ENCODE measurements at regions not wholly inside any gene's neighbourhood (a gene's known extent, or its start where the extent isn't known, plus 50 kb on each side); places are given as distances from the start of the nearest gene placed in this dataset.
A peak's percentile ranks its signal among the peaks of the same experiment; 100 is the strongest.

DNA sequence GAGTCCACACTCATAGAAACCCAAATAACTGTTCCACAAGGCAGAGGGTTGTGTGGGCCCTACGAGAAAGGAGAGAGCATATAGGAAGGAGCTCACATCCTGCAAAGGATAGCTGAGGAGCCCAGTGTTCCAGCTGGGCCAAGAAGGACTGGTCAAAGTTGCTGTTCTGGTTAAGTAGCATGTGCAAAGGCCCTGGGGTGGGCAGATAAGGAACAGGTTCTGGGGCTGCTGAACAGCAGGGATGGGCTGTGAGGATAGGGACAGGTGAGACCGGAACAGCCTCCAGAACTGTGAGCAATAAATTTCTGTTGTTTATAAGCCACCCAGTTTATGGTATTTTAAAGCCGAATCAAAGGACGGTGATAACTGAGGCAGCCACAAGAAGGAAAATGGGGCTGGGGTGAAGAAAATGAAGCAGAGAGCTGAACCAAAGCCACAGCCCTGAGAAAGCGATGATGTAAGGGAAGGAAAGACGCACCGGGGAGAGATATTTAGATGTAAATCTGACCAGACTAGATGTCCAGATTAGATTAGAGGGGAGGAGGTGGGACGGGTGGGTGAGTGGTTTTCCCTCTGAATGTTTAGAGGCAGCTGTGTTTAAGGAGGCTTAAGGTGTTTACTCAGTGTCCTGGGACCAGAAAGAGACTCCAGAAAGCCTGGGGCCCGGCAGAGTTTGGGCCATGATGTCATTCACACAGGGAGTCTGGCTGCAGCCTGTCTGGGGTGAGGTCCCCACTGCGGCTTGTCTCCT, 180.8 kb upstream of the BCOR start:
- no peak for DNase-seq (ENCODE audit: low spot score)

DNA sequence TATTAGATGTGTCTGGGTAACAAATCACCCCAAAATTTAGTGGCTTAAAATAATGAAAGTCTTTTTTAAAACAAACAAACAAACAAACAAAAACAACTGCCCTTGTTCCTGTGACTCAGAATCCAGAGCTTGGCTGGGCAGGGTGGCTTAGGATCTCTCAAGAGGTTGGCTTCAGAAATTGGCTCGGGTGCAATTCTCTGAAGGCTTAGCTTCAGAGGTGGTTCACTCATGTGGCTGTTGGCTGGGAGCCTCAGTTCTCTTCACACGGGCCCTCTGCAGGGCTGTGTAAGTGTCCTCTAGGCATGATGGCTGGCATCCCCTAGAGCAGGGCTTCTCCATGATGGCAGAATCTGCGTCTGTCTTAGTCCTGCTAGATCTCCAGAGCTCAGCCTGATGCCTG, 179.9 kb upstream of the BCOR start:
- DNase-seq (ENCODE audit: low spot score): no peak

DNA sequence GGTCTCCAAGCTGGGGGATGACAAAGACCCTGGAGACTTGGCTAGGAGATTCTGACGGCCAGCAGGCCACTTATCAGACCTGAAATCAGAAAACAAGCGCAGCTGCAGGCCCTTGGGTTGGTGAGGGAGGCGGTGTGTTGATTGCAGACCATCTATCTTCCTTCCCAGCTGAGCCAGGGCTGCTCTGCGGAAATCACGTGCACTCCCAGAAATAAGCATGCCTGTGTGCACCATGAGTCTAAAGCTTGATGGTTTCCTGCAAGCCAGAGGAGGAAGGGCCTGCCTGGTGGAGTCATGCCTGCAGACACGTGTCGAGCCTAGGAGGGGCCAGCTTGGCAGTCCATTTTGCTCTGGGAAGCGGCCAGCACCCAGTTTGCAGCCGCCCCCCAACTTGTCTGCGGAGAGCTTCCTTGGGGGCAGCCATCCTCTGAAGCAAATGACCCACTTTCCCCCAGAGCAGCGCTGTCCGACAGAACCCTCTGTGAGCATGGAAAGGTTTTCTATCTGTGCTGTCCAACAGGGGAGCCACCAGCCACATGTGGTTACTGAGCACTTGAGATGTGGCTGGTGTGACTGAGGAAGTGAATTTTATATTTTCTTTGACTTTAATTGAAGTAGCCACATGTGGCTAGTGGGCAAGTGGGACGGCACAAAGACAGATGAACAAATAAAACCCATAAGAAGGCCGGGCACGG, 175.7 kb upstream of the BCOR start:
- no peak for DNase-seq (ENCODE audit: low spot score)

DNA sequence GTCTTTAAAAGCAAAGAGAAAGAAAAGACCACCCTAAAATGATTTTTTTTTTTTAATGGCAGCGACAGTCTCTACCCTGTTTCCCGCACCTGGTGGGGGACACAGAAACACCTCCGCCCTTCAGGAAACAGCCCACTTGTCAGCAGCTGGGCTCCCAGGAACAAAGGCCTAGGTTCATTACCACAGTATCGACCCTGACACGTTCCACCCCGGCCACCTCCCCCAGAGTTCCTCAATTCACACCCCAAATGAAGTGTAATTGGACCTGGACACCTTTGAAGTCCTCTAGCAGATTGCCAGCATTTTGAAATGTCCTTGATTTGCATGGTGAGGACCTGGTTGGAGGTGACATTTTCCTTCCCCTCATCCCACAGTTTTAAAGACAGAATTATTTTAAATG, 175.0 kb upstream of the BCOR start:
- DNase-seq (ENCODE audit: low spot score): no peak

DNA sequence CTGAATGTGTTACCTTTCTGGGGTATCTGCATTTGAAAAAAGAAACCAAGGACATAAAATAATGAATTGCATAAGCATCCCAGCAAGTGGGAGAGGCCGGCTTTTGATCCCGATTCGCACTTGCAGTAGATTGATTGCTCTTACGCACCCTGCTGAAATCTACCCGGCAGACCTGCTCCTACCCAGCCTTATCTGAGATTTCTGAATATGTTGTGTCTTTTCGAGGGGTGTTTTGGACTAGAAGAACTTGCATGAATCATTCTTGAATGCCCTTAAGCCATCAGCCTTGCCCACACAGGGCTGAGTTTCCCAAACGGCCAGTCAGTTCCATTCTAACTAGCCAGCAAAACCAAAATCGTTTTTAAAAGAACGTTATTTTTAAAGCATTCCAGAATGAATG, 174.4 kb upstream of the BCOR start:
- no peak for DNase-seq (ENCODE audit: low spot score)

DNA sequence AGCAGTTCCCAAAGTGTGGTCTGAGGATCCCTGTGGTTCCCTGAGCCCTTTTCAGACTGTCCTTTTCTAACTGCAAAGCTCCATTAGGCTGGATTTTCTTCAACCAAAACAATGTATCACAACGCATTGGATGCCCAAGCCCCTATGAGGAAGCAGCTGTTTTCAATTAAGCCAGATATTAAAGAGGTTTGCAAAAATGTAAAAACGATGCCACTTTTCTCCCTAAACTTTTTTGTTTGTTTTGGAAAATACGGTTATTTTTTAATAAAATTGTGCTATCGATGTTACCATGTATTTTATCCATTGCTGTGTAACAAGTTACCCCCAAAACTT, 170.4 kb upstream of the BCOR start:
- no peak for DNase-seq (ENCODE audit: low spot score)

DNA sequence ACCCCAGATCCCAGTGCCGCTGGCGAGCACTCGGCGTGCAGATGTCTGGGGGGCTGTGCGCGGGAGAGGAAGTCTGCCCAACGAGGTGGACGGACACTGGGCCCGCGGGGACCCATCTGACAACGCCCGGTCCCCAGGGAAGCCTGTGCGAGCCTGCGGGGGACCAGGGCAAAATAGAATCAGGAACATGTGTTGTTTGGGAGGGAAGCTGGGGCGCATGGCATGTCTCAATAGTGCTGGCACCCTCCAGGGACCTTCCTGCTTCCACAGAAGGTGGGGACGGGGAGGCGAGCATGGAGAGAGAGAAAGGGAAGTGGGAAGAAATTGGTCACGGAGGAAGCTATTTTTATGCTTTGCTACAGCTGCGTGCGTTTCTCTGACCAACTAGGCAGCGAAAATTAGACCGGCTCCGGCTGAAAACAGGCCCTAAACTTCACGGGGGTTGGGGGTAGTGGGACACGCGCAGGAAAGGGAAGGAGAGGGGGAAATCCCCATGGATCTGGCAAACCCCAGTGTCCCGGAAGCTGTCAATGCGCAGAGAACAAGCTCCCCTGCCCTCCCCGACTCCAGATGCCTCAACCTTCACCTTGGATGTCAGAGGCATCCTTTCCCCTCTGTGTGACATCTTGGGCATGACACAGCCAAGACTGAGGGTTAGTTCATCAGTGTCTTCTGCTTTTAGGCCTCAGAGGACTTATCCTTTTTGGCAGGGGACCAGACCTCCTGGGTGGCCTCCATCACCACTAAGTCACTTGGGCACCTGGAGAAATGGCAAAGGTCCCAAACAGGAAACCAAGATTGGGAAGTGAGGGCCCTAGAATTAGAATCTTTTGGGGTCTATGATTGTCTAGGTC, 169.8 kb upstream of the BCOR start:
- DNase-seq (ENCODE audit: low spot score): no peak

DNA sequence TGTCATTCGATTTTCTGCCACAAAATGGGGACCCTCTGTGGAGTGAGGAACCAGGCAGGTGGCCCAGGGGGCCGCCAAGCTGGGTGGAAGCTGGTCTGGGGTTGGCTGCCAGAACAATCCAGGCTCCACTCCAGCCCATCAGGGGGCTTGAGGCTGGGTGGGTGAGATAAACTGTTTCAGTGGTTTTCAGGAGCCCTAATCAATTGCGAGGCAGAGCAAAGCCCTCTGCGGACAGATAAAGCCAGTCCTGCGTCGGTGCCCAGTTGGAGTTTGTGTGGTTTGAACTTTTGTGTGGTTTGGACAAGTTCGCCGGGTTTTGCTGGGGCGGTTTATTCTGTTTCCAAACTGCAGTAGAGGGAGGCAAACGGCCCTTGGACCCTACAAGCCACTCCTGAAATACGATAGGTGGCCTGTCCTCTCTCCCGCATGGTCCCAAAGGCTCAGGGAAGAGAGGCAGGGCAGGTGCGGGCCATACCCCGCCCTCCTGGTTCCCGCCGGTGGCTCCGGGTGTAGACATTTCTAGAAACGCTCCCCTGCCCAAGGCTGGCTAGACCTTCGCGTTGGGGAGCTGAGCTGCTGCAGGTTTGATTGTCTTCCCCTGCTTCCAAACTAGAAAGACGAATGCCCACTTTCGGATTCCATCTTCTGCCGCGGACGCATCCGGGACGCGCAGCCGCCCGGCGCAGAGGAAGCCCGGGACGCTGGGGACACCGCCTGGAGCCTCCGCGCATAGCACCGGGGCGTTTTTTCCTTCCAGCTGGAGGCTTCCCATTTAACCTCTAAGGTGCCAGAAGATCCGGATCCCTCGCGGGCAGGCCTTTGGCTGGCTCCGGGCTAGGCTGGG, 169.0 kb upstream of the BCOR start:
- peak; percentile 87 for DNase-seq (ENCODE audit: low spot score)

DNA sequence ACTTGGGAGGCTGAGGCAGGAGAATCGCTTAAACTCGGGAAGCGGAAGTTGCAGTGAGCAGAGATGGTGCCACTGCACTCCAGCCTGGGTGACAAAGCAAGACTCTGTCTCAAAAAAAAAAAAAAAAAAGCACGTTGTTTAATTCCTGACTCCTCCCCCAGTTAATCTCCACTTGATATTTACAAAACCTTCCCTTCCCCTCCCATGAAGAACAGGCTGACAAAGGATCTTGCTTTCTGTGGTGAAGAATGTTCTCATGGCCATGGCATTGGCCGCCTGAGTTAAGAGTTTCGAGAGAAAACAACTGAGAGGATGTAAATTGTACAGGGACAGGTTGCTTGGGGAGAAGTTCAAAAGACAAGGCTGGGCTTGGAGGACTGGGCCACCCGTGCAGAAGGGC, 168.2 kb upstream of the BCOR start:
- no peak for DNase-seq (ENCODE audit: low spot score)

DNA sequence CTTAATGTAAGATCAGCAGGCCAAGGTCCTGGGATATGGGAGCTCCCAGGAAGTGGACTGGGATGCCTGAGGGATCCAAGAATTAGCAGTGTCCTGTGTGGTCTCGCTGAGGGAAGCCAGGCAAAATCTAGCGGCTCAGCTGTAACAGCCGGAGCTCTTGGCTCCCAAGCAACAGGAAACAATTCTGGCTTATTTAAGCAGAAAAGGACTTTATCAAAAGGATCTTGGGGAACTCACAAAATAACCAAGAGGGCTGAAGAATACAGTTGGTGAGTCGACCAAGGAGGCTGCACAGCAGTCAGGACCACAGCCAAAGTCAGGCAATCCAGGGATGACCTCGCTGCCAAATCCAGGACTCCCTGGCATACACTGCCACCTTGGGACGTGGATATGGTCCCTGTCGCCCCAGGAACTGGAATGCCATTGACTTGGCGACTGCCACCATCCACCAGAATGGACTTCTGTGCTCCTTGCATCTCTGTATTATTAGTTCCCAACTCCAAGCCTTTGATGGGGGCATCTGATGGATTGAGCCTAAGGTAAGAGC, 165.3 kb upstream of the BCOR start:
- no peak for DNase-seq (ENCODE audit: low spot score)

DNA sequence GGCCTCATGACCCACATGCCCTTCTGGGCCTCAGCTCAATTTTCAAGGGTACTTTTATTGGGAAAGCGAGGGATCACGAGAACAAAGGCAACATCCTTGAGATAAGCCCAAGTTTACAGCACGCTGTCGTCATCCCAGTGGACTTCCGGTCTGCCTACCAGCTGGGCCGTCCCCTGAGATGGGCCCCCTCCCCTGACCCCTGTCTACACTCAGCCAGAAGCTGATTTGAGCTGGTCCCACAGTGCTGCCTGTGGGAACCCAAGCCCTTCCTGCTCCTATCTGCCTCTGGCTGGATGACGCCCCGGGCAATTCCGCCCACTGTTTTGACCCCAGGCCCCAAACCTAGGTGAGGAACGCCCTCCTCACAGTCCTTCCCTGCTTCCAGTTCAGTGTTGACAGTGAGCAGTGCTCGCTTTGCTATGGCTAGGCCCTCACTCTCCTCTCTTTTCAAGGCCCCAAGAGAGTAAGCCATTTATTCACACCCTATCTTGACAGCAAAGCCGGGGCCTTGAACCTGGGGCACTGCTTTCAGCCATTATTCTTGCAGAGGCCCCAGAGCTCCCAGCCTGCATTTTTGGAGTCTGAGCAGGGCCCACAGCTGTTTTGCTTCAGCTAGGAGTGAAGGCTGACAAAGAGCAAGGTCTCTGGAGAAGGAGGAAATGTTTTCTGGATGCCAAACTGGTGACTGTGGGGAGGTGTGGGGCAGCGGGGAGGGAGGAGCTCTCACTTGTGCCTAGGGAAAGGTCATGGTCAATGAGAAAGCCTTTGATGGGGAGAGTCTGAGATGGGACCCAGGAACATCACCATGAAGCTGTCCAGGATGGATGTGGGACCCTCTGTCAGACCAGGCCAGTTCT, 164.6 kb upstream of the BCOR start:
- DNase-seq (ENCODE audit: low spot score): no peak

DNA sequence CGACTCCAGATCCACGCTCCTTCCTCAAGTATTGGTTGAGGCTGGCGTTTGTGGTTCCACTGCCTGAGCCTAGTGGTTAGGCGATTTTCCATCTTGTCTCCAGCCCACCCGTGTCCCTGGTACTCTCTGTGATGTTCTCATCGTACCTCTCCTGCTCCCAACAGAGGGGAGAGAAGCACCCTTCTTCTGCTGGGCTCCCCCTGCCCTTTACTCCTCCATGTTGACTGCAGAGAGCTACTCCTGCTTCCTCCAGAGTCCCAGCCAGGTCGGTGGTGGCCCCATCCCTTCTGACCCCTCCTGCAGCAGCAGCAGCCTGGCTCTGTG, 164.0 kb upstream of the BCOR start:
- DNase-seq (ENCODE audit: low spot score): no peak

DNA sequence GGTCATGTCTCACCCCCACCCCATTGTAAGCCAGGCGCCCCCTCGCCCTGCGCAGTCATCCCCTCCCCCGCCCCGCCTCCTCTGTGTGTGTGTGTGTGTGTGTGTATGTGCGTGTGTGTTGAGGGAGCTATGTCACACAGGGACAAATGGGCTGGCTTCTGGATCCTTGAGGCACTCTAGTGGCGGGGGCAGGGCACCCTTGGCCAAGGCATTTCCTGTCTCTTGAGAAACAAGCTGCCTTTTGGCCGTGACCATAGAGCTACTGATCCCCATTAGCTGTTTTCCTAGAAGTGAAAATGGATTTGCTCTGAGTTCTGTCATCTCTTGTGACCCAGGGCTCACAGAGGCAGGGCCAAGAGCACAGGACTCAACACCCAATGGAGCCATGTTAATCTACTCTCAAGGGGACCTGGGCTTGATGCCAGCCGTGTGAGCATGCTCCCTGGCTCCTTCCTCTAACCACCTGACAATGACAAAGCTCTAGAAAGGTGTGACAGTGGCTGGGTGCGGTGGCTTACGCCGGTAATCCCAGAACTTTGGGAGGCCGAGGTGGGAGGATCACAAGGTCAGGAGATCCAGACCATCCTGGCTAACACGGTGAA, 162.5 kb upstream of the BCOR start:
- DNase-seq (ENCODE audit: low spot score): no peak

DNA sequence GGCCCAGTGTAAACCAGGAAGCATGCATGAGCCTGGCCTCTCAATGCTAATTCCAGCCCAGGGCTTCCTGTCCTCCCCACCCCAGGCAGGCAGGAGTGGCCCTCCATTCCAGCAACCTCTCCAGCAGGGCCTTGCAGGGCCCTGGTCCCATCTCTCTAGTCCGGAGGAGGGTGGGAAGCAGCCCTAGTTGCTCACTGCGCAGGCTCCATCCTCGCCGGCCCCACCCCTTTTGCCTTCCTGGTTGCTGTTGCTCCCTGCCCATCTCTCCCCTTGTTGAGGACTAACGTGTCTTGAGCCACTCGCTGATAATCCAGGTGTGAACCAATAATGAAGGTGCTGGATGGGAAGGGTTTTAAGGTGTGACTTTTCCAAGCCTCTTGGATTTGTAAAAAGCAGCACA, 161.2 kb upstream of the BCOR start:
- no peak for DNase-seq (ENCODE audit: low spot score)

DNA sequence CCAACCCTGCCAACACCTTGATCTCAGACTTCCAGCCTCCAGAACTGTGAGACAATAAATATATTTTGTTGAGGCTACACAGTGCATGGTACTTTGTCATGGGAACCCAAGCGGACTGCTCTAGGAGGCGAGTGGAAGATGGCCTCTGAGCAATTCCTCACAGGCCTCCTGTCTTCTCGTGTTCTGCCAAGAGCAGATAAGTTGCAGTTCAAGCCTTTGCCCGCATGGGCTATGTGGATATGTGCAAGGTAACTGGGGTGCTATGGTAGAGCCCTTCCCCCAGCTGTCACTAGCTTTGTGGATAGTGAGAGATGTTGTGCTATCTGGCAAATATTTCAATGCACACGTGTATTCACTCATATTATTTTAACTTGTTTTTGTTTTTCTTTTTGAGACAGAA, 156.0 kb upstream of the BCOR start:
- DNase-seq (ENCODE audit: low spot score): no peak

DNA sequence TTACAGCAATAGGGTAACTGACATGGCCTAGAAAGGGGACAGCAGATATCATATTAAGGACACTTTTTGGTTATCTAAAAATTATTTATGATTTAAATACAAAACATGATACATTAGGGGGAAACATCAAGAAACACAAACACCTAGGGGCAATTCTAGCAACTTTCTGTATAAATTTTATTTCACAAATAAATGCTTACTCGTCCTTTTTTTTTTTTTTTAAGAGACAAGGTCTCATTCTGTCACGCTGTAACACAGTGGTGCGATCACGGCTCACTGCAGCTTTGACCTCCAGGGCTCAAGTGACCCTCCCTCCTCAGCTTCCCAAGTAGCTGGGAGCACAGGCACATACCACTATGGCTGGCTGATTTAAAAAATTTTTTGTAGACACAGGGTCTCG, 151.8 kb upstream of the BCOR start:
- DNase-seq (ENCODE audit: low spot score): no peak

DNA sequence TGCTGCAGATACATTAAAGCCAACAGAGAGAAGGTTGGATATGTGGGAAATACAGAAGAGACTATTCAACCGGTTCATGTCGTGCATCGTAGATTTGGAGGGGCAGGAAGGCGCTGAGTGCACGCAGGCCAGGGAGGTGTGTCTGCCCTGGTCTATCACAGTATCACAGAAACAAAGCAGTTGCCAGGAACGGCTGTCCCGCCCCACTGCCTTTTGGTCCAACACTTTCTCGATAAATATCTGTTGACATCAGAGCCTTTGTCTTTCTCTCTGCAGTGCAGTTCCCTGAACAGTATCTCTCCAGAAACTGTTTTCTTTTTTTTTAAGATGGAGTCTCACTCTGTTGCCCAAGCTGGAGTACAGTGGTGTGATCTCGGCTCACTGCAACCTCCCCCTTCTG, 151.1 kb upstream of the BCOR start:
- DNase-seq (ENCODE audit: low spot score): no peak

DNA sequence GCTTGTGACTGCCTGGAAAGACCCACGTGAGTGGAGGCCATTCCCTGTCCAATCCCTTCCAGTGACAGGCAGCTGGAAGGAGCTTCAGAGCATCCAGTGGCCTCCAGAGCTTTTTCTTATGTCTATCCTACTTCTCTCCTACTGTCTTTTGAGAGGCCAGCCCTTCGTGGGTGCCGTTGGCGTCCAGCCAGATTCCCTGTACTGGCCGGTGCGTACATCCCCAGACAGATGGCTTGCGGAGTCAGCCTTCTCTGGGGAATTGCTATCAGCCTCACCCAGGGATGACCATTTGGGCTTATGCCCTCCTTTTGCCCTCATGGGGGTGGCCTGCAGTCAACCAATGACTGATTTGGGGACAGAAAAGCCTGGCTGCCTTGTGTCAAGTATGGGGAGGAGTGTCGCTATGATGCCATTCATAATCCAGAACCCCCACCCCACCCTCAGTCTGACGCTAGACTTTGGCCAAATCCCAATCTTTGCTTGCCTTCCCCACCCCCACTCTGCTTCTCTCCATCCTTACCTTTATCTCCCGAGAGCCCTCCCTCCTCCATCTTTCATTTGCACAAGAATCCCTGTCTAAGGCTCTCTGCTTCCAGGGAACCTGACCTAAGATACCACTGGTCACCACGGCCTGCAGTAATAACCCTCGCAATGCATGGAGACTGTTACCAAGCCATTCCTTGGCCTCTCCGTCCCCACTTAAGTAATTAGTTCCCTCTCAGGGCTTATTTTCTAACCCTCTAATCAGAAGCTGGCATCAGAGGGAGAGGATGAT, 150.3 kb upstream of the BCOR start:
- no peak for DNase-seq (ENCODE audit: low spot score)

DNA sequence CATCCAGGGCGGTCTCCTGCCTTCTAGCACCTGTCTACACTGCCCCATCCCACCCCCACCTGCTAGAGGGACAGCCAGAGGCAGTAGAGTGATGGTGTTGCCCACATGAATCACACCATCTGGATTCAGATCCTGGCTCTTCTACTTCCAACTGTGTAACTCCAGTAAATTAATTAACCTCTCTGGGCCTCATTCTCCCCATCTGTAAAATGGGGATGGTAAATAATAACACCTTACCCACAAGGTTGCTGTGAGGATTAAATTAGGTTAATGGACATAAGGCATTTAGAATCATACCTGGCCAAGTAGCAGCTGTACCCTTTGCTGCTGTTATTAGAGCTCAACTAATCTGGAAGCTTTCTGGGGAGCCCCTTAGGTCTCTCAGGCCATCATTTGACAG, 149.6 kb upstream of the BCOR start:
- DNase-seq (ENCODE audit: low spot score): no peak

DNA sequence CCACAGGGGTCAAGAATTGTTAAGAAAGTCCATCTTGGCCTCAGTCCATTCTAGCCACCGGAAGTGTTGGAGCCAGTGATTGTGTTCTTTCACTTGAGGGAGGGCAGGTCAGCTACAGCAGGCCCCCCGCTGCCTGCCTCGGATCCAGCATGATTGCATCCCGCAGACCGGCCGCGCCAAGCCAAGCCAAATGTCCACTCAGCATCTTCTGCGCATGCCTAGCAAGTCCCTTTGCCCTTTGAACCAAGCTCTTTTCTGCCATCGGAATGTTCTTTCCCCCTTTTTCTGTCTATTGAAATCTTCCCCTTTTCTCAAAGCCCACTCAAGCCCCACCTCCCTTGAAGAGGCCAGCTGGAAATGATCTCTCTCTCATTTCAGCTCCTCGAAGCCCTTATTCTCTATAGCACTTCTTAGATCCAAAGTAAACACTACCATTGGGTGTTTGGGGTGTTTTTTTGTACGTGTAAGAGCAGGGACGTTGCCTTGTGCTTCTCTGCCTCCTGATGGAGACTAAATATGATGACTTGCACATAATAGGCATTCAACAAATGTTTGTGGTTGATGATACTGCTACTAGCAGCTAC, 147.8 kb upstream of the BCOR start:
- DNase-seq (ENCODE audit: low spot score): no peak
